HEK293T (cell line): ENCODE measurements at regions not wholly inside any gene's neighbourhood (a gene's known extent, or its start where the extent isn't known, plus 50 kb on each side); places are given as distances from the start of the nearest gene placed in this dataset.

ENCODE experiments used
- BHLHE40 ChIP-seq: fragments of 450-650 bp; IDR thresholded peaks from 2 replicates; pipeline ENCODE4 v1.6.1; 2016; ENCODE audit warnings: mild to moderate bottlenecking, moderate library complexity, borderline replicate concordance
- CTBP1 ChIP-seq: fragments of 450-650 bp; IDR thresholded peaks from 2 replicates; pipeline ENCODE4 v1.6.1; 2016; ENCODE audit warnings: borderline replicate concordance
- FOXK2 ChIP-seq: fragments of 450-650 bp; IDR thresholded peaks from 2 replicates; pipeline ENCODE4 v1.6.1; 2016; ENCODE audit warnings: mild to moderate bottlenecking
- FOXM1 ChIP-seq: fragments of 450-650 bp; IDR thresholded peaks from 2 replicates; pipeline ENCODE4 v1.6.1; 2017; ENCODE audit warnings: mild to moderate bottlenecking, borderline replicate concordance
- L3MBTL2 ChIP-seq: fragments of 450-650 bp; conservative IDR thresholded peaks from 2 replicates; pipeline ENCODE4 v1.6.1; 2016; ENCODE audit warnings: mild to moderate bottlenecking
- SP1 ChIP-seq: fragments of 450-650 bp; IDR thresholded peaks from 2 replicates; pipeline ENCODE4 v1.6.1; 2017
- TARDBP ChIP-seq: fragments of 450-650 bp; IDR thresholded peaks from 2 replicates; pipeline ENCODE4 v1.6.1; 2016

DNA sequence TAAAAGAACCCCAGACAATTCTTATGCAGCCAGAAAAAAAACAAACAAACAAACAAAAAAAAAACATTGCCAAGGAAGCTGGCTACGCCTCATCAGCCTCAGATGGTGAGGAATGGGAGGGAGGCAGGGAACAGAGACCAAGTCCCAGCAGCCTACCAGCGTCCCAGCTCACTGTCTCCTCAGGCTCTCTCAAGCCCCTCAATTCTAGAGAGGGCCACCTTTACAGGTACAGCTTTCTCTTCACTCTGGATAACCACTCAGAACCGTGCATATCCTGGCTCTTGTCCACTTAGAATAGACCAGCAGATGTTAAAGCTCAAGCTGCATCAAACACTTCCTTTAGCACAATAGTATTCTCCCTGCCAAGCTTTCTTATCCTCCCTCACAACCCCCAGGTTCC, 263.1 kb upstream of the CHAC2 start:
- no peak for TF ChIP-seq TARDBP
- no peak for TF ChIP-seq FOXK2
- no peak for TF ChIP-seq CTBP1
- no peak for TF ChIP-seq L3MBTL2
- no peak for TF ChIP-seq SP1
- no peak for TF ChIP-seq FOXM1
- no peak for TF ChIP-seq BHLHE40
